Activated T-cell treated with anti-CD3 and anti-CD28 coated beads for 24 hours (primary cell): ENCODE measurements at regions not wholly inside any gene's neighbourhood (a gene's known extent, or its start where the extent isn't known, plus 50 kb on each side); places are given as distances from the start of the nearest gene placed in this dataset.

ENCODE experiments used
- DNase-seq: peaks from one replicate; pipeline ENCODE4 v3.0.0-alpha.2; 2020; ENCODE audit warnings: low read depth

GRCh38 chr20:59376109-59376841 is 75.9 kb downstream of the EDN3 start:
- DNase-seq = no peak

GRCh38 chr20:59376998-59377397 is 76.6 kb downstream of the EDN3 start:
- DNase-seq = no peak

GRCh38 chr20:59377842-59378241 is 77.4 kb downstream of the EDN3 start:
- no peak for DNase-seq

GRCh38 chr20:59378396-59378795 is 78.0 kb downstream of the EDN3 start:
- no peak for DNase-seq

- no peak for DNase-seq
Measured at GRCh38 chr20:59378966-59379365, 78.6 kb downstream of the EDN3 start.

GRCh38 chr20:59381689-59382088 is 81.3 kb downstream of the EDN3 start:
- no peak for DNase-seq

GRCh38 chr20:59382157-59382725 is 81.8 kb downstream of the EDN3 start:
- DNase-seq = no peak

GRCh38 chr20:59382907-59383306 is 82.5 kb downstream of the EDN3 start:
- no peak for DNase-seq

- DNase-seq = no peak
Measured at GRCh38 chr20:59385038-59385437, 84.6 kb downstream of the EDN3 start.

- no peak for DNase-seq
Measured at GRCh38 chr20:59385480-59385879, 85.1 kb downstream of the EDN3 start.

GRCh38 chr20:59386809-59387208 is 86.4 kb downstream of the EDN3 start:
- no peak for DNase-seq

GRCh38 chr20:59387891-59388290 is 87.5 kb downstream of the EDN3 start:
- DNase-seq = no peak

GRCh38 chr20:59388402-59388801 is 88.0 kb downstream of the EDN3 start:
- no peak for DNase-seq

- no peak for DNase-seq
Measured at GRCh38 chr20:59390437-59390836, 90.0 kb downstream of the EDN3 start.

GRCh38 chr20:59391975-59392374 is 91.6 kb downstream of the EDN3 start:
- DNase-seq = no peak

- DNase-seq = no peak
Measured at GRCh38 chr20:59392736-59393135, 92.3 kb downstream of the EDN3 start.

- no peak for DNase-seq
Measured at GRCh38 chr20:59393142-59393541, 92.7 kb downstream of the EDN3 start.

GRCh38 chr20:59395729-59396128 is 95.3 kb downstream of the EDN3 start:
- DNase-seq = no peak

GRCh38 chr20:59398537-59399205 is 98.3 kb downstream of the EDN3 start:
- no peak for DNase-seq

- no peak for DNase-seq
Measured at GRCh38 chr20:59399426-59400099, 99.2 kb downstream of the EDN3 start.

GRCh38 chr20:59400708-59401107 is 100.3 kb downstream of the EDN3 start:
- DNase-seq = no peak

- no peak for DNase-seq
Measured at GRCh38 chr20:59402681-59403080, 102.3 kb downstream of the EDN3 start.
